Hematopoietic multipotent progenitor cell treated with erythropoietin and hydrocortisone succinate and interleukin-3 and kit ligand, for 8 days (in vitro differentiated cells): ENCODE measurements at regions not wholly inside any gene's neighbourhood (a gene's known extent, or its start where the extent isn't known, plus 50 kb on each side); places are given as distances from the start of the nearest gene placed in this dataset.
A peak's percentile ranks its signal among the peaks of the same experiment; 100 is the strongest.

Experiments
- DNase-seq: peaks from one replicate; pipeline ENCODE4 v3.0.0-alpha.2; 2015

DNA sequence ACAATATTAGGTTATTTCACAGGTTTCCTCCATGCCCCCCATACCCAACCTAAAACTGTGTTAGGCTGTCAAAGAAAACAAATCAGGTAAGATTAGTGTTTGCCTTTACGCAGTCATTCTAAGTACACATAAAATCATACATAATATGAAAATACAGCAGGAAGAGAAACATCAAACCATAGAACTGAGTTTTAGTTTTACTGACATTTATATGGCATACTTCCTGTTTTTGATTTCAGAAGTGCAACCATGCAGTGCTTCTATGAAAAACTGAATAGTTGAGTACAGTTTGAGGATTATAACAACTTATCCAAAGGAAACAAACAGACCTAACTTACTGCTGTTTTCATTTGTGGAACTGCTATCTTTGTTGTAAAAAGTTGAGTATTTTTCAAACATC, 91.3 kb downstream of the KCNRG start:
- no peak for DNase-seq

GRCh38 chr13:50107205-50107604, 92.0 kb downstream of the KCNRG start:
- no peak for DNase-seq

DNA sequence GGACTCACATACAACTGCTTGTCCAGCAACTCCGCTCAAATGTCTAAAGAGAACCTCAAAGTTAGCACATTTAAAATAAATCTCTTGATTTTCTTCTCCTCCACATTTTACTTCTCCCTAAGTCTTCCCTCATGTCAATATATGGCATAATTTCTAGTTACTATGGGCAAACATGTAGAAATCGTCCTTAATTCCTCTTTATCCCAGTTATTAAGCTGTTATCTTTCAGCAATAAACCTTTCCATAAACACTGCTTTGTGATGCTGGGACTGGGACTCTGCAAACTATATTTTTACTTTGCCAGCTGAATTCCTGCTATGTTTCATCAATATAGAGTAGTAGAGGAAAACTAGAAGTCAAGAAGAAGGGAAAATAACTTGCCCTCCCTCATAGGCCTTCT, 99.7 kb downstream of the KCNRG start:
- no peak for DNase-seq

DNA sequence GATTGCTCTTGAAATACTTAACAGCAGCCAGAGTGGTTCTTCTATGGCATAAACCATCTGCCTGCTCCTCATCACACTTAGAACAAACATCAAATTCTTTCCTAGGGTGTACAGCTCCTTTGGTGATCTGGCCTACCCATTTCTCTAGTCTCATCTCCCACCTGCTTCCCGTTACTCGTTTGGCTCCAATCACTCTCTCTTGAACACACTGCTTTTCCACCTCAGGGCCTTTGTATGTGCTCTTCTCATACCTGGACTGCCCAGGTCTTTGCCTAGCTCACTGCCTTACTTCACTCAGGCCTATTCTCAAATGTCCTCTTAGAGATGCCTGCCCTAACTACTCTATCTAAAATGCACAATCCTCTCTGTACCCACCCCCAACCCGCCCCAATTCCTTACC, 100.5 kb downstream of the KCNRG start:
- DNase-seq = no peak

DNA sequence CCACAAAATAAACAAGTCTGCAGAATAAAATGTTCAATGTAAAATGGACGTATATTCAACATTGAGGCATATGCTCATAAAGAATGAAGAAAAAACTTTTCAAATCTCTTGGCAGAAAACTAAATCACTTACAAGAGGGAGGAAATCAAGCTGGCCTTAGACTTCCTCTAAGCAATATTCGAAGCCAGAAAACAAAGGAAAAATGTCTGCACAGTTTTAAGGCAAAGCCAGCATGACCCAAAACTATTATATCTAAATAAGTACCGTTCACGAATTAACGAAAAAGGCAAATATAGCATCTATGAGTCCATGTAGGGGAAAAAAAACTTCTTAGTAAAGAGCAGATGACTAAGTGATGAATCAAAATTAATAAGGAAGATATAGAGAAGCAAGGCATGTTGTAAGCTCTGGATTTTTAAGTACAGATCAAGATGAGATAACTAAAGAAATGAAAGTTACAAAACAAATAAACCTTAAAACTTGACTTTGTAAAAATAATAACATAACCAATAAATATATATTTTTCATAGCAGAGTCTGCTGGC, 101.3 kb downstream of the KCNRG start:
- no peak for DNase-seq

DNA sequence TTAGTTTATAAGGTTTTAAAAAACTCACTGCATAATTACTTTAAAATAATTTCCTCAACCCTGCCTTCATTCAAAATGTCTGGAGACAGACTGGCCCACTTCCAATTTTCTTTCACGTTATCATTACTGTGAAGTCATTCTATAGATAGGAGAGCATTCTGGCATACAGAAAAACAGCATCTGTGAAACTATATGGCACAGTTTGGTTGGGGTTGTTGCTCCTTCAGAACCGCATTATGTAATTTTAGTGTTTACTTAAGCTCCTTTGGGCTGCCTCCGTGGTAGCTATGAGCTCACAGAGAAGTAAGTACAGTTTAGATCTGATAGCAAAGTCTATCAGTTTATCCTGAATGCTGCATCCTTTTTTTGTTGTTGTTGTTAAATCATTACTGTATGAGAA, 104.3 kb downstream of the KCNRG start:
- peak; percentile 78 for DNase-seq

GRCh38 chr13:50122455-50122854, 107.2 kb downstream of the KCNRG start:
- no peak for DNase-seq

DNA sequence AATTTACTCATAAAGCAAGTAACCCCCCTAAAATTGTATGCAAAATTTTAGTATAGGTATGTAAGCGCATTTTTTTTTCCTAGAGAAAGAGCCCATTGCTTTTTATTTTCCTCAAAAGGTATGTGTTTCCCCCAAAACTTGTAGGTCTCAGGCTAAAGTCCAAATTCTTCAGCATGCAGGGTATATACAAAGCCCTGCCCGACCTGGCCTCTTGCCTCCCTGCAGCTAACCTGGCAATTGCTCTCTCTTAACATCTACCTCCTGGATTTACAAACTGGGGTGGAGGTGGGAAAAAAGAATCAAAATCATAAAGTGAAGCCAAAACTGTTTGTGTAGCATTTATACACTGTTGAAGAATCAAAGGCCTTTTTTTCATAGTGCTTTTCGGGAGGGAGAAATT, 107.8 kb downstream of the KCNRG start:
- DNase-seq = no peak

DNA sequence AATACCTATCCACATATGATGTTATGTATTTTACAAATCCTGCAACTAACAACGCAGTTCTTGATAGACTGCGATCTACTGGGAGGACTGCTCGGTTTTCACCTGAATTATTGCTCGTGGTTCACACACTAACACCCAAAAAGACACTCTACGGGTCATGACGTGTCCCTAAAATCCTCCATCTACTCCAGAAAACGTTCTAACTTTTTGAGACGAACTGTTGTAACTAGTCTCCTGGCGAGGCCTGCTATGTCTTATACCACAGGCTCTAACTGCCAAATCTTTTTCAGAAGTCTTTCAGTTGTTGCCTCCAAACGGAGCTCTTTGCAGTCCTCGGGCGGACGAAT, 108.2 kb downstream of the KCNRG start:
- no peak for DNase-seq

DNA sequence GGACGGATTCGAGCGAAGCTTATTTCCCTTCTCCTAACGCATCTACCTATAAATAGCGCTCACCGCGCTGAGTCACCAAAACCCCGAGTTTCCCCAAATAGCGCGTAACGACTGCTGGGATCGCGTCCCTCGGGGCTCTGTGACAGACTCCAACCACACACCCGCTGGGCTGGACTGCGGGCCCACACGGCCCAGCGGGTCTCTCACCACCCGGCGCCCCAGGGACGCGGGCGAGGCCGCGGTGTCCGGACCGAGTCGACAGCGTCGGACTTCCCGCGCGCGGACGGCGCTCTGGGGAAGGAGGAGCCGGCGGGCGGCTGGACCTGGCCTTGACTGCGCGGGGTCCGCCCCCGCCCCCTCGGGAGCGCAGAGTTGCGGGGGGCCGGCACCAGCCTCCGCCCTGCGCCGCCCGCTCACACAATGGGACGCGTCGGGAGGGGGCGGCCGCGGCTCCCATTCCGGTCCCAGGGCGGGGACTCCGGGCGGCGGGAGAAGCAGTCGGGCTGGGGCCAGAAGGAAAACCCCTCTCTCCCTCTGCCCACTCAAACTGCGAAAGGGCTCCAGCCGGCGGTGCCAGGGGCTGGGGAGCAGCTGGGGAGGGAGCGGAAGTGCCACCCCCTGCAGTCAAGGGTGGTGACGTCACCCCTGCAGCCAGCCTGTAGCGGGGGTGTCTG, 108.8 kb downstream of the KCNRG start:
- peak; percentile 94 for DNase-seq

- DNase-seq = peak; percentile 42
These were observed 109.5 kb downstream of the KCNRG start for GRCh38 chr13:50124536-50125303.

DNA sequence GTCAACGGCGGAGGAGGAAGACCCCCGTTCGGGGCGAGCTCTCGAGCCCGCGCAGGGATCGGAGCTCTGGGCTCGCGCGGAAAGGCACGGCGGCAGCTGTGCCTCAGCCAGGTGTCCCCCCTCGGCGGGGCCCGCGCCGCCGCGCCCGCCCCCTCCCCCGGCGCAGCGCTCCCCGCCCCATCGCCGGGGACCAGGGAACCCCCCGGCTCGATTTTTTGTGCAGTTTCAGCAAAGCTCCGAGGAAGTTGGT, 110.0 kb downstream of the KCNRG start:
- DNase-seq = no peak

- DNase-seq = peak; percentile 89
These were observed 110.5 kb downstream of the KCNRG start for GRCh38 chr13:50125554-50126262.

GRCh38 chr13:50126263-50126992, 111.2 kb downstream of the KCNRG start:
- DNase-seq = peak; percentile 71

- DNase-seq = peak; percentile 36
These were observed 111.9 kb downstream of the KCNRG start for GRCh38 chr13:50126993-50127725.

DNA sequence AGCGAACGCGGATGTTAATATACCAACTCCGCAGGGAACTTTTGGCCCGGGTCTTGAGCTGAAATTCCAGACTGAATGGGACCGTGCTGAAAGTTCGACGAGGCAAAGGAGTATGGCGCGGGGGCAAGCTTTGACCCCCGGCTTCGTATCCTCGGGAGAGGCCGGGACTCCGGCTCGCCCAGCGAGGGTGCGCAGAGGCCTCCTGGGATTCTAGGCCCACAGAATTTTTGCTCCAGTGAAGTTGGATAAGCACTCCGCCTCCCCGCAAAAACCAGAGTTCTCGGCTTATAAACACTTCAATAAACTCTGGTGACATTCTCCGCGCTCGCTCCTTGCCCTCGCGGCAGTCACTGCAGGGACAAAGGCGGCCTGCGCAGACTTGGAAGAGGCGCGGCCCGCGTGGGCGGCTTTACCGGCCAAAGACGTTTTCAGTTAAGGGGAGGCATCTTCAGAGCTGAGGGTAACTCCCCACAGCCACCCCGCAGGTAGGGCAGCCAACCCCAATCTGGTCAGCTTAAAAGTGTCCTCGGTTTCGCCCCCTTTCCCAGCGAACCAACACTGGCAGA, 112.6 kb downstream of the KCNRG start:
- DNase-seq = no peak

DNA sequence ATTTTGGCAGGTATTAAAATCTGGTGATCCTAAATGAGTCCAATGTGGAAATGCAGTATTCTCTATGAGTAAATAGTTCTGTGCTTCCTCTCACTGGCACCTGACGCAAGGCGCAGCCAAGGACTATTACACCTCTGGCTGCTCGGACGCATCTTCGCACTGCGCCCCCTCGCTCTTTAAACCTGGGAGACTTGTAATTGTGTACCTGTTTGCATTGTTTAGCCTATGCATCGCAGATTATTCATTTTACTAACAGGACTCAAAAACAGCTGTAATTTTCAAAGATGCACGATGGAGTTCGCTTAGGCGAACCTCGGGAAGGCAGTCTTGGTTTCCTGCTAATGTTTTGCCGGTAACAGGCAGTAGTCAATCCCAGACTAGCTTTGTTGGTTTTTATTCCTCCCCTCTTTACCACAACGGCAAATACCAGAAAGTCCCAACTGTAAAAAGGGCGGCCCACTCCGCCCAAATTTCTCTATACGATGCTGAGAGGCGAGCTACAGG, 113.2 kb downstream of the KCNRG start:
- no peak for DNase-seq

DNA sequence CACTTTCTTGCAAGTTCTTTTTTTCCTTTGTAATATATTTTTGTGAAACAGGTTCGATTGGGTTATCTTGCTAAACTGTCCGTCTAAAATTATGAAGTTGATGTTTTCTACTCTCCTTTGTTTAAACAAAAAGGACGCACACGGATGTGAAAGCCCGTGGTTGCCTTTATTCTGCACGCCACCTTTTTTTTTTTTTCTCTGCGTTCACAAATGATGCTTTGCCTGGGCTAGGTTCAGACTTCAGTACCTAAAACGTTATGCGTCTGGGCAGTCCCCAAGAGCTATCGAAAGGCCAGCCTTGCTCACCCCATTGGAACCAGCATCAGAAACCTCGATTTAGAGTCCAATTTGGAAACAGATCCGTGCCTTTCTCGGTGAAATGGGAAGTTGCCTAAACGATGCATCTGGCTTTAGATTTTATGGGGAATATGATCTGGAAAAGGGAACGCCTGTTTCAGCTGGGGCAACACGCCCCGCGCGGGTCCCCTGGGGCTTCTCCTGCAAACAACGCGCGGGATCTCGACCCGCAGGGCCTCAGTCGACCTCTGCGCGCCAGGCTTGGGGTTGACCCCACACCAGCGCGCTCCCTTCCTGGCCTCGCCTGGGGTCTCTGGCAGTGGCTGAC, 113.9 kb downstream of the KCNRG start:
- no peak for DNase-seq

- no peak for DNase-seq
These were observed 114.5 kb downstream of the KCNRG start for GRCh38 chr13:50129706-50130122.

DNA sequence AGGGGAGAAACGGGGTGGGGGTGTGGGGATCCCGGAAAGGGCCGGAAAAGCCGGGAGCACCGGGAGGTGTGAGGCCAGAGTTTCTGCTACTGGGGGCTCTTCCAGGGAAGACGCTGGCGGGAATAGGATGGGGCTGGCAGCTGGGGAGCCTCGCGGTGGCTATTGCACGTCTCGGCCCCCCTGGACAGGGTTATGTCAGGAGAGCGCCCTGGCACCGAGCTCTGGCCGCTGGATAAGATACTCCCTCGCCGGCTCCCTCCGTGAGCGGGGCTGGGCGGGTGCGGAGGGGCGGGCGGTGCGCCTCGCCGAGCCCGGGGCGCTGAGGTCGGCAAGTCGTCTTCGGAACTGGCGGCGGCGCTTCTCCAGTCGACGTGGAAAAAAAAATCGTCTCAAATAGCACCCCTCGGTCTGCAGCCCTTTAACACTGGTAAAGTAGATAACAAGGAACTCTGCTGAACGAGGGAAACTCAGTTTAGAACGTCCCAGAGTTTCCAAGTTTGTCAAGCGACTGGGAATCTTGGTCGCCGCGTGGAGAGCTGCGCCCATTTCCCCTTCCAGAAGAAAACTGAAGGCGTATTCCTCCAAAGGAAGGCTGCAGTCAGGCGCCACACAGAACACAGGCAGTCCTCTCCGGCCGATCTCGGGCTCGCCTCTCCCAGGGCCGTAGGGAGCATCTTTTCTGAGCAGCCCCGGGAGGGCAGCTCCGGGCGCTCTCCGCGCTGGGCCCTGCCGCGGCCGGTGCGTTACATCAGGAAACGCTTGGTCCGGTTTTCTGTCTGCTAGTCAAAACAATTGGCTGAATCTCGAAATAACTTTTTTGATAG, 115.1 kb downstream of the KCNRG start:
- peak; percentile 22 for DNase-seq
